Cardiac muscle cell (in vitro differentiated cells and primary cell): ENCODE measurements at regions not wholly inside any gene's neighbourhood (a gene's known extent, or its start where the extent isn't known, plus 50 kb on each side); places are given as distances from the start of the nearest gene placed in this dataset.

Source experiments
- DNase-seq, 2 donors: peaks; one replicate each; pipeline versions ENCODE4 v3.0.0 to v3.0.0-alpha.2; 2010 to 2017; ENCODE audit warnings: low read depth in 1 of 2, low spot score in 1 of 2
- H3K27ac ChIP-seq: fragments of 200-600 bp; sonication (generic); 2 replicates; pipeline ENCODE4 v1.5.1; 2016
- H3K27me3 ChIP-seq: fragments of 200-600 bp; sonication (generic); 2 replicates; pipeline ENCODE4 v1.6.0; 2016; ENCODE audit warnings: control low read depth
- H3K36me3 ChIP-seq: fragments of 200-600 bp; sonication (generic); 2 replicates; pipeline ENCODE4 v1.5.1; 2016; ENCODE audit warnings: control low read depth
- H3K4me1 ChIP-seq: fragments of 200-600 bp; sonication (generic); 2 replicates; pipeline ENCODE4 v1.8.1; 2017; ENCODE audit warnings: low read depth, mild to moderate bottlenecking, mixed run types
- H3K4me3 ChIP-seq: fragments of 200-600 bp; sonication (generic); 2 replicates; pipeline ENCODE4 v1.5.1; 2016; ENCODE audit warnings: mild to moderate bottlenecking
- H3K9me3 ChIP-seq: fragments of 200-600 bp; sonication (generic); 2 replicates; pipeline ENCODE4 v1.5.1; 2017; ENCODE audit warnings: low read depth, mild to moderate bottlenecking, control low read depth
- TF ChIP-seq, protein P1 (sequence below): IDR thresholded peaks from 2 replicates; pipeline ENCODE4 v1.5.1; 2012; ENCODE audit warnings: low read depth, mild to moderate bottlenecking, low read length

DNA sequence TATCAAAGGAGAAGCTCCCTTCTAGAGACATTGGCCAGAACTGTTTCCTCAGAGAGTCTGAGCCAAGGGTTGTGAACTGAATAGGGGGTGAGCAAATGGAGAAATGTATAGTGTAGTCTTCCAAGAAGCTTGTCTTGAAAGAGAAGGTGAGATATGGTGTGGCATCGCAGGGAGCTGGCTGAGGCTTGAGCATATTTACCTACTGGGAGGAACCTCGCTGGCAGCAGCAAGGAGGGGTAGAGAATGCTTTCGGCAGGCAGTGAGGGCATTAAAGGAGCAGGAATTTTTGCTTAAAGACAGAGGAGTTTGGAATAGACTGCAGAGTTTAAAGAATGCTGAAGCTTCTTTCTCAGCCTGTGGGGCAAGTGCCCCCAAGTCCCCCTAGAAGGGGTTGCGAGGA, 59.3 kb upstream of the PRMT8 start:
- H3K27me3 ChIP-seq: no peaks in the 10 kb centered on the region
- TF ChIP-seq, protein P1, sequence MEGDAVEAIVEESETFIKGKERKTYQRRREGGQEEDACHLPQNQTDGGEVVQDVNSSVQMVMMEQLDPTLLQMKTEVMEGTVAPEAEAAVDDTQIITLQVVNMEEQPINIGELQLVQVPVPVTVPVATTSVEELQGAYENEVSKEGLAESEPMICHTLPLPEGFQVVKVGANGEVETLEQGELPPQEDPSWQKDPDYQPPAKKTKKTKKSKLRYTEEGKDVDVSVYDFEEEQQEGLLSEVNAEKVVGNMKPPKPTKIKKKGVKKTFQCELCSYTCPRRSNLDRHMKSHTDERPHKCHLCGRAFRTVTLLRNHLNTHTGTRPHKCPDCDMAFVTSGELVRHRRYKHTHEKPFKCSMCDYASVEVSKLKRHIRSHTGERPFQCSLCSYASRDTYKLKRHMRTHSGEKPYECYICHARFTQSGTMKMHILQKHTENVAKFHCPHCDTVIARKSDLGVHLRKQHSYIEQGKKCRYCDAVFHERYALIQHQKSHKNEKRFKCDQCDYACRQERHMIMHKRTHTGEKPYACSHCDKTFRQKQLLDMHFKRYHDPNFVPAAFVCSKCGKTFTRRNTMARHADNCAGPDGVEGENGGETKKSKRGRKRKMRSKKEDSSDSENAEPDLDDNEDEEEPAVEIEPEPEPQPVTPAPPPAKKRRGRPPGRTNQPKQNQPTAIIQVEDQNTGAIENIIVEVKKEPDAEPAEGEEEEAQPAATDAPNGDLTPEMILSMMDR: no peak
- no peak overlapping the region for H3K4me3 ChIP-seq
- DNase-seq: no peak
- H3K27ac ChIP-seq: no peak overlapping the region
- no peaks in the 10 kb centered on the region for H3K36me3 ChIP-seq
- H3K4me1 ChIP-seq: no peaks in the 10 kb centered on the region
- H3K9me3 ChIP-seq: no peaks in the 10 kb centered on the region

DNA sequence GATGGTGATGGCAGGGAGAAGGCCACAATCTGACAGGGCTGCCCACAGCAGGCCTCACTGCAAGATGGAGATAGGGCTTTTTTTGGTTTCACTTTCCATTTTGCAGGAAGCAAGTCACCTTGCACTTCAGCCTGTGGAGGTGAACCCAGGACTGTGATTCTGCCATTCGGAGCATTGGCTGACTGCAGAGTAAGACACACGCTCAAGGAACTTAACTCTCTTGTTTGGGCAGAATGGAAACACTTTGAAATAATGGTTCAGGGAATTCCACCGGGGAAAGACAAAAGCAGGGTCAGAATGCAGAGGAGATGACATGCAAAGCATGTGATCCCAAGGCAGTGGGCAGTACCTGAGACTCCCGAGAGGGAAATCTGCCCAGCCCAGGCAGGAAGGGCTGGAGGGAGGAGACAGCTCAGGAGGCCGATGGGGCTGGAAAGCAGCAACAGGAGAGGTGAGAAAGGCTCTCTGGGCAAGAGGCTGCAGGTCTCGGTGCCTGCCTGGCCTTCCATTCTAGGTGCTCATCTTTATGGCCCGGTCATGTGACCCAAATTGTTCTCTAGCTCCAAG, 58.7 kb upstream of the PRMT8 start:
- Histone ChIP-seq H3K36me3 (no peaks in the 10 kb centered on the region), H3K4me3 (no peak overlapping the region), H3K9me3 (no peaks in the 10 kb centered on the region), H3K27ac (no peak overlapping the region), H3K27me3 (no peaks in the 10 kb centered on the region), H3K4me1 (no peaks in the 10 kb centered on the region)
- no peak for DNase-seq
- TF ChIP-seq, protein P1: no peak

DNA sequence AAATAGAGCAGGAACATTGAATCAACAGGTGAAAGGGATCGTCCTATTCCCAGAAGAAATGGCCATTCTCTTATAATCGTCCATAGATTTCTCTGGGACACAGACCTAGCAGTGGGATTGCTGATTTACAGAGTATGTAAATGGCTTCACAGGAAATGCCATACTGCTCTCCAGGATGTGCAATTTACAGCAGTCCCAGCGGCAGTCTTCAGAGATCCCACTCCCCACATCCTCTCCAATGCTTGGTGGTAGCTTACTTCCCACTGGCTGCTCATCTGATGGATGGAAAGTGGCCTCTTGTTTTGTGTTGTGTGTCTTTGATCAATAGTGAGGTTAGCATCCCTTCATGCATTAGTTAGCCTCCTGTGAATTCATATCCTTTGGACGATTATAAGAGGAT, 58.1 kb upstream of the PRMT8 start:
- DNase-seq: no peak
- TF ChIP-seq, protein P1: no peak
- Histone ChIP-seq H3K4me1 (no peaks in the 10 kb centered on the region), H3K4me3 (no peak overlapping the region), H3K27me3 (no peaks in the 10 kb centered on the region), H3K36me3 (no peaks in the 10 kb centered on the region), H3K9me3 (no peaks in the 10 kb centered on the region), H3K27ac (no peak overlapping the region)

DNA sequence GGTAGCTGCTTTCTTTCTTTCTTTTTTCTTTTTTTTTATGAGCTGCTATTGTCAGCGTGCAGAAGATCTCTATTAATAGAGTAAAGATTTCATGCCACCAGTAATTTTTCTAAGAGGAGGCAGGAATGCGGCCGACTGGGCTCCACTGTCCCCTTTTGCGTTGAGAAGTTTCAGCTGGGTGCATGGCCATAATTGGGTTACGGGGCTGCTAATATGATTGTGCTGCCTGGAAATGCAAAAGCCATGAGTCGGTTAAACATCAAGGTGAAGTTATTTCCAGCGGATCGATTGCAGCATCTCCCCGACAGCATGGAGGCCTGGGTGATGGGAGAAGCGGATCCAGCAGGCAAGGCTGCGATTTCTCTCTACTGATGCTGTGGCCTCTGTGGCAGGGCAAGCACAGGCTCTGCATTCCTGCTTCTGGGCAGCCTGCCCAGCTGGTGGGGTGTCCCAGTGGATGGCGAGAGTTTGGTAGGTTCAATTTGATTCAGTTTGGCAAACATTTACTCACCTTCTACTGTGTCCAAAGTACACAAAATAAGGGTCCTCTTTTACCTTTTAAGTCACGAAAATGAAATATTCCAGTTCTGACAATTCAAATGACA, 54.4 kb upstream of the PRMT8 start:
- DNase-seq: peak in 1 of 2 donors; percentile 8

DNA sequence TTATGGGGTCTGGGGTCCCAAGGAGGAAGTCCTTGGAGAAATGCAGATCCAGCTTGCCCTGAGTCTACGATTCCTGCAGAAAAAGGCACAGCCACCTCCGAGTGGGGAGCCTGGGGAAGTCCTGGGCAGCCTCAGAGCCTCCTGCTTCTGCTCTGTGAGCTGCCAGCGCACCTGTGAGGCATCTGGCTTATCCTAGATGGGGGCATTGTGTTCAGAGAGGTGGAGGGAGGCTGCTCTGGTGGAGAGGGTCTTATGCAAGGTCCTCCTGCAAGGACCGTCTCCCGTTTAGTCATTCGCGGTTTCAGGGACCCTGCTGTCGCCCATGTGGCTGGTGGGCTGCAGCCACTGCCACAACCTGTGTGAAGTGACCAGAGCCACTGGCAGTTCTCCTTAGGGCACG, 53.0 kb upstream of the PRMT8 start:
- Histone ChIP-seq H3K4me1 (no peaks in the 10 kb centered on the region), H3K4me3 (no peak overlapping the region), H3K9me3 (no peaks in the 10 kb centered on the region), H3K27me3 (no peaks in the 10 kb centered on the region), H3K36me3 (no peaks in the 10 kb centered on the region), H3K27ac (no peak overlapping the region)
- TF ChIP-seq, protein P1: no peak
- DNase-seq: no peak

More for the DNA sequence above, 54.4 kb upstream of the PRMT8 start:
- H3K4me1 ChIP-seq: no peaks in the 10 kb centered on the region
- H3K4me3 ChIP-seq: no peak overlapping the region
- TF ChIP-seq, protein P1: no peak
- no peak overlapping the region for H3K27ac ChIP-seq
- no peaks in the 10 kb centered on the region for H3K27me3 ChIP-seq
- no peaks in the 10 kb centered on the region for H3K9me3 ChIP-seq
- no peaks in the 10 kb centered on the region for H3K36me3 ChIP-seq
